ENCODE measurements at regions not wholly inside any gene's neighbourhood (a gene's known extent, or its start where the extent isn't known, plus 50 kb on each side); places are given as distances from the start of the nearest gene placed in this dataset.

DNA sequence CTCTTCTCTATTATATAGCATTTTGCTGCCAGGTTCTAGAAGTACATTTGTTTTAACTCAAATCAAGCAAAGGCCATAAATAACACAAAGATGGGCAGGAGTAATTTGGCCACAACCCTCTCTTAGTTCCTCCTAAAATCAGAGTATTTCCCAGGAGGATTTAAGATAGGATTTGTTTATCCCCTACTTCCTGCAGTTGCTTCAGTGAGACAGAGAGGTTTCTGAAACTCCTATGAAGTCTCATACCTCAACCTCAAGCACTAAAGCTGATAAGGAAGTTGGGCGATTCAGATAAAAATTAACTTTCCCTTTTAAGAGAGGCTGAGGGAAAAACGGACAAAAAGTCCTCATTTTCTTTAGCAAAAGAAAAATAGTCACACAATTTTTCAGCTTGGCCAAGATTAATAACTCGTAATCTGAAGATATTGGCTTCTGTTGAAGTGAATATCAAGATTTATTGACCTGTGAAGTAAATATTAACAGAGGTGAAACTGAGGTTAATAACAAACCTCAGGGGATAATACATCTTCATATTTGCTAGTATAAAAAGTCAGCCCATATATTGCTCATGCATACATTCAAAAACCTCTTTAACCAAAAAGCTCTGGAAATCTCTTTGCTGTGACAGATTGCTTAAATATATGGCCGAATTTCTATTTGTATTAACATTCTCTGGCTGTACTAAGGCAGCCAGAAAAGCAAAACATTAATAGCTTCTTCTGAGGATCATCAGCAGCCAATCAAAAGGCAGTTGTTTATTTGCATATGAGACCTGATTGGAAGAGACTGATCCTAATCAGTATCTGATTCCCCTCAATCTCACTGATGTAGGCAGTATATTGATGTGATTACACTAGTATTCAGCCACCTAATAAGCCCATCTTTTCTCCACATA, 90.6 kb upstream of the GADL1 start:
- no peaks in the 10 kb centered on the region for H3K4me1 Mint-ChIP-seq (ENCODE audit: low read depth)
- H3K27ac Mint-ChIP-seq = no peak overlapping the region
- H3K4me3 Mint-ChIP-seq = no peak overlapping the region
- H3K9me3 Mint-ChIP-seq (ENCODE audit: low read depth) = no peaks in the 10 kb centered on the region
- H3K36me3 Mint-ChIP-seq = peaks cover 4% of the 10 kb centered on the region
- H3K27me3 Mint-ChIP-seq = no peaks in the 10 kb centered on the region

GRCh38 chr3:30986551-30986950, 92.1 kb upstream of the GADL1 start:
- Mint-ChIP-seq H3K4me1 (ENCODE audit: low read depth) (no peaks in the 10 kb centered on the region), H3K9me3 (ENCODE audit: low read depth) (no peaks in the 10 kb centered on the region), H3K27me3 (peaks cover 1% of the 10 kb centered on the region), H3K27ac (no peak overlapping the region), H3K36me3 (peaks cover 4% of the 10 kb centered on the region), H3K4me3 (no peak overlapping the region)

- Mint-ChIP-seq H3K27ac (no peak overlapping the region), H3K27me3 (peaks cover 1% of the 10 kb centered on the region), H3K36me3 (peaks cover 5% of the 10 kb centered on the region)
Measured at GRCh38 chr3:30988769-30989168, 94.3 kb upstream of the GADL1 start.

GRCh38 chr3:30989276-30990030, 95.0 kb upstream of the GADL1 start:
- no peaks in the 10 kb centered on the region for H3K9me3 Mint-ChIP-seq (ENCODE audit: low read depth)
- peaks cover 1% of the 10 kb centered on the region for H3K27me3 Mint-ChIP-seq

More at GRCh38 chr3:30988769-30989168, 94.3 kb upstream of the GADL1 start:
- Mint-ChIP-seq H3K9me3 (ENCODE audit: low read depth) (no peaks in the 10 kb centered on the region), H3K4me1 (ENCODE audit: low read depth) (no peaks in the 10 kb centered on the region), H3K4me3 (no peak overlapping the region)

GRCh38 chr3:30996467-30996866, 102.0 kb upstream of the GADL1 start:
- H3K27me3 Mint-ChIP-seq = no peaks in the 10 kb centered on the region
- H3K9me3 Mint-ChIP-seq (ENCODE audit: low read depth) = no peaks in the 10 kb centered on the region
- no peak overlapping the region for H3K4me3 Mint-ChIP-seq
- H3K36me3 Mint-ChIP-seq = peaks cover 5% of the 10 kb centered on the region
- H3K27ac Mint-ChIP-seq = no peak overlapping the region
- no peaks in the 10 kb centered on the region for H3K4me1 Mint-ChIP-seq (ENCODE audit: low read depth)

More at GRCh38 chr3:30989276-30990030, 95.0 kb upstream of the GADL1 start:
- Mint-ChIP-seq H3K4me3 (no peak overlapping the region), H3K36me3 (peaks cover 5% of the 10 kb centered on the region), H3K4me1 (ENCODE audit: low read depth) (no peaks in the 10 kb centered on the region), H3K27ac (no peak overlapping the region)

- H3K27me3 Mint-ChIP-seq = no peaks in the 10 kb centered on the region
- H3K27ac Mint-ChIP-seq = no peak overlapping the region
- H3K36me3 Mint-ChIP-seq = peaks cover 4% of the 10 kb centered on the region
- H3K9me3 Mint-ChIP-seq (ENCODE audit: low read depth) = no peaks in the 10 kb centered on the region
- H3K4me1 Mint-ChIP-seq (ENCODE audit: low read depth) = no peaks in the 10 kb centered on the region
- no peak overlapping the region for H3K4me3 Mint-ChIP-seq
Measured at GRCh38 chr3:31002730-31003129, 108.3 kb upstream of the GADL1 start.

- Mint-ChIP-seq H3K36me3 (peaks cover 4% of the 10 kb centered on the region), H3K4me3 (no peak overlapping the region), H3K4me1 (ENCODE audit: low read depth) (peaks cover 3% of the 10 kb centered on the region), H3K9me3 (ENCODE audit: low read depth) (no peaks in the 10 kb centered on the region), H3K27me3 (no peaks in the 10 kb centered on the region), H3K27ac (no peak overlapping the region)
Measured at GRCh38 chr3:31004025-31004678, 109.7 kb upstream of the GADL1 start.

GRCh38 chr3:31008994-31009393, 114.5 kb upstream of the GADL1 start:
- Mint-ChIP-seq H3K9me3 (ENCODE audit: low read depth) (peaks cover 6% of the 10 kb centered on the region), H3K4me1 (ENCODE audit: low read depth) (peaks cover 3% of the 10 kb centered on the region), H3K4me3 (no peak overlapping the region), H3K36me3 (peaks cover 2% of the 10 kb centered on the region), H3K27ac (no peak overlapping the region), H3K27me3 (no peaks in the 10 kb centered on the region)

DNA sequence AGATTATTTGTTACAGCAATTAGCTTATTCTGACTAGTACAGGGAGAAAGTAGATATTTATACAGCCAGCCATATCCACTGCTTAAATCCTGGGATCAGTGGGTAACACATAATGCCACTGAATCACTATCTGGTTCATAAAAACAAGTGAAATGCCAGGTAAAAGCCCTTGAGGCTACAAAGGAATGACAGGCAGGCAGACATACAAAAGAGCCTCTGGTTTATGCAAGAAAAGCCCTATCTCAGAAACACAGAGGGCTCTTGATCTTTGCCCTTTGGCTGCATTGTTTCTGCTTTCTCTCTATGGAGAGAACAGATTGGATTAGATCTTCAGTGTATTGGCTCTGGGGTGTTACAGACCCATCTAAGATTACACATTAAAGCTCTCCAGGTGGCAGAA, 115.4 kb upstream of the GADL1 start:
- peaks cover 2% of the 10 kb centered on the region for H3K36me3 Mint-ChIP-seq
- peaks cover 3% of the 10 kb centered on the region for H3K4me1 Mint-ChIP-seq (ENCODE audit: low read depth)
- peaks cover 6% of the 10 kb centered on the region for H3K9me3 Mint-ChIP-seq (ENCODE audit: low read depth)

GRCh38 chr3:31010491-31010890, 116.0 kb upstream of the GADL1 start:
- H3K27me3 Mint-ChIP-seq = no peaks in the 10 kb centered on the region
- no peak overlapping the region for H3K27ac Mint-ChIP-seq
- H3K9me3 Mint-ChIP-seq (ENCODE audit: low read depth) = peaks cover 6% of the 10 kb centered on the region
- H3K36me3 Mint-ChIP-seq = peaks cover 2% of the 10 kb centered on the region
- peaks cover 3% of the 10 kb centered on the region for H3K4me1 Mint-ChIP-seq (ENCODE audit: low read depth)
- no peak overlapping the region for H3K4me3 Mint-ChIP-seq

More for the DNA sequence above, 115.4 kb upstream of the GADL1 start:
- H3K27ac Mint-ChIP-seq = no peak overlapping the region
- H3K4me3 Mint-ChIP-seq = no peak overlapping the region
- H3K27me3 Mint-ChIP-seq = no peaks in the 10 kb centered on the region

- H3K4me1 Mint-ChIP-seq (ENCODE audit: low read depth) = peaks cover 3% of the 10 kb centered on the region
- H3K9me3 Mint-ChIP-seq (ENCODE audit: low read depth) = peaks cover 6% of the 10 kb centered on the region
- no peak overlapping the region for H3K4me3 Mint-ChIP-seq
- no peak overlapping the region for H3K27ac Mint-ChIP-seq
- no peaks in the 10 kb centered on the region for H3K27me3 Mint-ChIP-seq
- peaks cover 2% of the 10 kb centered on the region for H3K36me3 Mint-ChIP-seq
Measured at GRCh38 chr3:31011380-31011779, 116.9 kb upstream of the GADL1 start.

DNA sequence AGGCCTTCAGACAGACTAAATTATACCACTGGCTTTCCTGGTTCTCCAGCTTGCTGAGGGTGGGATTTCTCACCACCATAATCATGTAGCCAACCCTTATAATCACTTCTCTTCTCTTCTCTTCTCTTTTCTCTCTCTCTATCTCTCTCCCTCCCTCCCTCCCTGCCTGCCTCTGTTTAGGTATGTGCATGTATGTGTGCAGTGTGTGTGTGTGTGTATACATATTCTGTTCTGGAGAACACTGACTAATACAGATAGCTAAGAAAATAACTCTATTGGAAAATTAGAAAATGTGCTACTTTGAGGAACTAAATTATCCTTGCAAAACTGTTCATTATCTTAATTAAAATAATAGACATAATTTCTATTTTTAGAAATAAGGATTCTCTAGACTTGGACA, 118.6 kb upstream of the GADL1 start:
- no peaks in the 10 kb centered on the region for H3K27me3 Mint-ChIP-seq
- H3K9me3 Mint-ChIP-seq (ENCODE audit: low read depth) = peaks cover 6% of the 10 kb centered on the region
- no peak overlapping the region for H3K4me3 Mint-ChIP-seq

GRCh38 chr3:31013843-31014242, 119.4 kb upstream of the GADL1 start:
- Mint-ChIP-seq H3K4me1 (ENCODE audit: low read depth) (peaks cover 3% of the 10 kb centered on the region), H3K27ac (no peak overlapping the region), H3K36me3 (peaks cover 2% of the 10 kb centered on the region), H3K9me3 (ENCODE audit: low read depth) (peaks cover 6% of the 10 kb centered on the region), H3K27me3 (no peaks in the 10 kb centered on the region), H3K4me3 (no peak overlapping the region)

More for the DNA sequence above, 118.6 kb upstream of the GADL1 start:
- H3K36me3 Mint-ChIP-seq = peaks cover 2% of the 10 kb centered on the region
- H3K27ac Mint-ChIP-seq = no peak overlapping the region
- H3K4me1 Mint-ChIP-seq (ENCODE audit: low read depth) = peaks cover 3% of the 10 kb centered on the region

DNA sequence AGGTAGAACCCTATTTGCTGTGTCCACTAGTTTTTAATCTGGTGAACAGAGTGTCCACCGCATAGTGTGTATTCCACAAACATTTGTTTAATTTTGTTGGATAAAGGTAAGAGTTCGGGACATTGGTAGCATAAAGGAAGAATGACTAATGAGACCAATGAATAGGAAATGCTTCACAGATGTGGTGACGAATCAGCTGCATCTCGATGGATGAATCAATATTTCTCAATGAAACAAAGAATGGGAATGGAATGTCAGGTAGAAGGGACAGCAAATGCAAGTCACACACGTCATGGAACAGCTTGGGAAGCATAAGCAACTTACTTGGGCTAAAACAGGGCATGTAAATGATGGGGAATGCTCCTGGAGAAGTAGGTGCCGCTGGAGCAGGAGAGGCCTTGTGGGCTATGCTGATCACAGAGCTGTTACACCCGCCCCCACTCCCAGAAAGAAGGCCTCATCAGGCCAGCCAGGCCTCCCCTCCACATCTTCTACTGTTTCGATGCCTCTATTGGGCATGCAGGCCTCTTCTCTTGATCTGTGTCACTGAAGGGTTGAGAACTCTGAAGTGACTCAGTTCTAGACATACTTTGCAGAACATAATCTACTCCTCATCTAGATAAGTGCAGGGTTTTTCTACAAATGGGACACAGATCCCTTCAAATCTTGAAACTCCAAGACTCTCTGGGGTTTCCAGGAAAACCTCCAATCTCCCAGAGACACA, 120.0 kb upstream of the GADL1 start:
- H3K36me3 Mint-ChIP-seq = peaks cover 5% of the 10 kb centered on the region
- no peaks in the 10 kb centered on the region for H3K27me3 Mint-ChIP-seq
- no peak overlapping the region for H3K27ac Mint-ChIP-seq
- H3K4me1 Mint-ChIP-seq (ENCODE audit: low read depth) = no peaks in the 10 kb centered on the region
- H3K9me3 Mint-ChIP-seq (ENCODE audit: low read depth) = peaks cover 6% of the 10 kb centered on the region
- no peak overlapping the region for H3K4me3 Mint-ChIP-seq

Data from activated naive CD8-positive, alpha-beta T cell (primary cell).